BJ (cell line): ENCODE measurements at regions not wholly inside any gene's neighbourhood (a gene's known extent, or its start where the extent isn't known, plus 50 kb on each side); places are given as distances from the start of the nearest gene placed in this dataset.

Experiments
- CTCF ChIA-PET: fragments of 350-600 bp; formaldehyde crosslinking; extraction: SDS; loops from one replicate; lab custom pipeline; 2021; ENCODE audit warnings: antibody characterized with exemption, inconsistent platforms; lab: Yijun Ruan, JAX
- POLR2A ChIA-PET: fragments of 300-600 bp; sonication (Branson Sonifier 250); formaldehyde crosslinking; extraction: SDS; loops from one replicate; lab custom pipeline; 2021; ENCODE audit warnings: antibody characterized with exemption; lab: Charles Lee
- DNase-seq: peaks from one replicate; pipeline ENCODE4 v3.0.0-alpha.2; 2011; ENCODE audit warnings: low read depth
- H3K27me3 ChIP-seq: 2 replicates; pipeline ENCODE4 v1.6.0; 2011; ENCODE audit warnings: low read length; ENCODE audit not compliant: control insufficient read depth, insufficient read depth
- H3K36me3 ChIP-seq: 2 replicates; pipeline ENCODE4 v1.5.1; 2011; ENCODE audit warnings: low read length; ENCODE audit not compliant: control insufficient read depth, insufficient read depth
- H3K4me3 ChIP-seq: 2 replicates; pipeline ENCODE4 v1.5.1; 2011; ENCODE audit warnings: low read depth, mild to moderate bottlenecking, control low read depth, low read length
- CTCF ChIP-seq: IDR thresholded peaks from 2 replicates; pipeline ENCODE4 v1.5.1; 2011; ENCODE audit warnings: low read depth, mild to moderate bottlenecking, control low read depth, inconsistent platforms, low read length, moderate library complexity; ENCODE audit not compliant: insufficient read depth

- Histone ChIP-seq H3K27me3 (no peaks in the 10 kb centered on the region), H3K36me3 (no peaks in the 10 kb centered on the region), H3K4me3 (no peak overlapping the region)
- ChIA-PET POLR2A (no interaction called here), CTCF (no interaction called here)
- TF ChIP-seq CTCF, result no peak
- no peak for DNase-seq
Measured at GRCh38 chr1:217182992-217183391, 447.9 kb downstream of the GPATCH2 start.

- ChIA-PET POLR2A (no interaction called here), CTCF (no interaction called here)
- no peak for TF ChIP-seq CTCF
- Histone ChIP-seq H3K36me3 (no peaks in the 10 kb centered on the region), H3K4me3 (no peak overlapping the region), H3K27me3 (no peaks in the 10 kb centered on the region)
- no peak for DNase-seq
Measured at GRCh38 chr1:217181756-217182155, 449.1 kb downstream of the GPATCH2 start.

- TF ChIP-seq CTCF, result no peak
- Histone ChIP-seq H3K36me3 (no peaks in the 10 kb centered on the region), H3K4me3 (no peak overlapping the region), H3K27me3 (no peaks in the 10 kb centered on the region)
- POLR2A ChIA-PET, result no interaction called here
- no peak for DNase-seq
- CTCF ChIA-PET, result no interaction called here
Measured at GRCh38 chr1:217181176-217181746, 449.6 kb downstream of the GPATCH2 start.

GRCh38 chr1:217180443-217180842 lies 450.4 kb downstream of the GPATCH2 start:
- ChIA-PET CTCF (no interaction called here), POLR2A (no interaction called here)
- Histone ChIP-seq H3K36me3 (no peaks in the 10 kb centered on the region), H3K4me3 (no peak overlapping the region), H3K27me3 (no peaks in the 10 kb centered on the region)
- DNase-seq, result no peak
- no peak for TF ChIP-seq CTCF

GRCh38 chr1:217164403-217164802 lies 441.2 kb upstream of the ESRRG start:
- ChIA-PET POLR2A (no interaction called here), CTCF (no interaction called here)
- H3K27me3 ChIP-seq, result no peaks in the 10 kb centered on the region
- no peaks in the 10 kb centered on the region for H3K36me3 ChIP-seq
- no peak overlapping the region for H3K4me3 ChIP-seq
- TF ChIP-seq CTCF, result no peak
- no peak for DNase-seq
